ENCODE measurements at regions not wholly inside any gene's neighbourhood (a gene's known extent, or its start where the extent isn't known, plus 50 kb on each side); places are given as distances from the start of the nearest gene placed in this dataset.

DNA sequence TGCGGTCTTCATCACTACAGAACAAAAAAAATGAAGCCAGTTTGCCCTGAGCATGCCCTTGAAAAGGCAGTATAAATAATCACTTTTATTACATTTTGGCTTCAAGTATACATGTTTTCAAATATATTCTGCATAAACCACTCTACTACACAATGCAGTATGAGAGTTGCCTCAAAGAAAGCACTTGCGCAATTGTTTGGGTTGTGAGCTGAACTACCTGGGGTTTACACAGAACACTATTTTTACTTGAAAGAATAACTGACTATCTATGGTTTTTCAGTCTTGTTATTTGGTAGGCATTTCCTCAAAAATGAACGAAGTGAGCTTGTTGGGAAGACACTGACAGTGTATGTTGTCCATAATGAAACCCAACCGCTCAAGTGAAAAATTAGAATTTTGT, 264.4 kb upstream of the KLF12 start:
- TF ChIP-seq MED13 (CRISPR knock-in tag; IDR thresholded peaks at IDR 0.05) (no peak), YY1 (IDR thresholded peaks at IDR 0.05; ENCODE audit: insufficient read depth, insufficient replicate concordance, low read depth, low read length) (no peak)
